ENCODE measurements at regions not wholly inside any gene's neighbourhood (a gene's known extent, or its start where the extent isn't known, plus 50 kb on each side); places are given as distances from the start of the nearest gene placed in this dataset.
"Not testable (repeated sequence)": the region's sequence is repeated elsewhere in the genome, so short reads cannot be mapped to it uniquely, and the experiment has no call there.

DNA sequence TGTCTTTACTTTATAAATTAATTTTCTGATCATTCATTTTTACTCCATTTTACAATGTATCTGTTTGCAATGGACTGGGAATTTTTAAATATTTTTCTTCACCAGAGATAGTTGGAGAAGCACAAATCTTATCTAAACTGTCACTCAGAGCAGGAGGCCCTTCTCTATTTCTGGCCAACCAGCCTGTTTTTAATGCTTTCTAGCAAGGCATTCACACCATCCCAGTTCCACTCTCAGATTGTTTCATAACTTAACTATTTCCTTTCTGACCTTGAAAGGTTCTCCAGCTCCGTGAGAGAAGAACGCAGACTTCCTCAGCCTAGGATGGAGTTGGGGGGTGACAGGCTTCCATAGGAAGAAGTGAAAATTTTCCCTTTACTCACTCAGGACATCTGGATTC, 155.8 kb downstream of the SKIDA1 start:
- no peak for TF ChIP-seq CTCF (IDR thresholded peaks at IDR 0.05)
- Mint-ChIP-seq H3K4me1 (ENCODE audit: low read depth) (peaks cover 69% of the 10 kb centered on the region), H3K27me3 (ENCODE audit: insufficient read depth) (no peaks in the 10 kb centered on the region; the same call in none of the 2 replicates), H3K36me3 (ENCODE audit: low read depth) (no peaks in the 10 kb centered on the region), H3K4me3 (no peak overlapping the region), H3K9me3 (no peaks in the 10 kb centered on the region), H3K27ac (no peak overlapping the region)
- DNase-seq, result no peak

- DNase-seq, result no peak
- no peak for TF ChIP-seq CTCF (IDR thresholded peaks at IDR 0.05)
- Mint-ChIP-seq H3K27me3 (ENCODE audit: insufficient read depth) (no peaks in the 10 kb centered on the region; the same call in 1 of the 2 replicates), H3K27ac (no peak overlapping the region), H3K4me1 (ENCODE audit: low read depth) (peaks cover 69% of the 10 kb centered on the region), H3K4me3 (no peak overlapping the region), H3K9me3 (no peaks in the 10 kb centered on the region), H3K36me3 (ENCODE audit: low read depth) (no peaks in the 10 kb centered on the region)
These were observed 156.6 kb downstream of the SKIDA1 start for GRCh38 chr10:21368728-21369425.

DNA sequence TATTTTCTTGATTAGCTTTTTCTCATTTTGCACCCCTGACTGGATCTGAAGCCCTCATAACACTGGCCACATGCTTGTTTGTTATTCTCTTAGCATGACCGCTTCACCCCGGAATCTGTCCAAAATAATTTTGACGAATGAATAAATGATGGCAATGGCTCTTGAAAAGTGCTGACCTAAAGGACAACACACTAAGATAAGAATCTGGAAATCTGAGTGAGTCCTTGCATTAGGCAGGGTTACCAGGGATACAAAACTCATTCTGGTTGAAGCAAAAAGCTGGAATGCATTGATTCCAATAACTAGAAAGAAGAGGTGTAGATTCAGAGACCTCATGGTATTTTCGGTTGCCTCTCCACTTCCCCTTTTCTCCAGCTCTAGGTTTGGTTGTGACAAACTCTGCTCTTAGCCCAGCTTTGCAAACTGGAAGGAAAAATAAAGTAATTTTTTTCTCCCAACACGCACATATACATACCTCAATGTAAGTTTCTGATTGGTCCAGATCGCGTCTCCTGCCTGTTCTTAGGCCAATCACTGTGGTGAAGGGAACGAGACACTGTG, 157.4 kb downstream of the SKIDA1 start:
- DNase-seq, result peak; percentile 20
- H3K27me3 Mint-ChIP-seq (ENCODE audit: insufficient read depth), result no peaks in the 10 kb centered on the region; the same call in 1 of the 2 replicates
- no peak for TF ChIP-seq CTCF (IDR thresholded peaks at IDR 0.05)
- no peaks in the 10 kb centered on the region for H3K36me3 Mint-ChIP-seq (ENCODE audit: low read depth)
- no peak overlapping the region for H3K27ac Mint-ChIP-seq
- no peaks in the 10 kb centered on the region for H3K9me3 Mint-ChIP-seq
- no peak overlapping the region for H3K4me3 Mint-ChIP-seq
- peaks cover 69% of the 10 kb centered on the region for H3K4me1 Mint-ChIP-seq (ENCODE audit: low read depth)

- peak overlapping the region; percentile 76 for H3K27ac Mint-ChIP-seq
- not testable (repeated sequence) for H3K9me3 Mint-ChIP-seq; H3K4me3 Mint-ChIP-seq; H3K27me3 Mint-ChIP-seq (ENCODE audit: insufficient read depth); H3K36me3 Mint-ChIP-seq (ENCODE audit: low read depth)
- peak; percentile 81 for DNase-seq
- H3K4me1 Mint-ChIP-seq (ENCODE audit: low read depth), result peaks cover 68% of the 10 kb centered on the region
These were observed 159.4 kb downstream of the SKIDA1 start for GRCh38 chr10:21366108-21366507.

- H3K27me3 Mint-ChIP-seq (ENCODE audit: insufficient read depth), result peaks cover 4% of the 10 kb centered on the region
- H3K36me3 Mint-ChIP-seq (ENCODE audit: low read depth), result no peaks in the 10 kb centered on the region
- H3K9me3 Mint-ChIP-seq, result no peaks in the 10 kb centered on the region
- H3K27ac Mint-ChIP-seq, result peak overlapping the region; percentile 92
- H3K4me3 Mint-ChIP-seq, result peak overlapping the region; percentile 63
- H3K4me1 Mint-ChIP-seq (ENCODE audit: low read depth), result peaks cover 61% of the 10 kb centered on the region
- TF ChIP-seq CTCF (IDR thresholded peaks at IDR 0.05), result no peak
- DNase-seq, result peak; percentile 88
These were observed 161.0 kb downstream of the SKIDA1 start for GRCh38 chr10:21364196-21365114.

- no peak for DNase-seq
- H3K9me3 Mint-ChIP-seq, result no peaks in the 10 kb centered on the region
- no peak for TF ChIP-seq CTCF (IDR thresholded peaks at IDR 0.05)
- H3K27me3 Mint-ChIP-seq (ENCODE audit: insufficient read depth), result peaks cover 4% of the 10 kb centered on the region
- peak overlapping the region; percentile 92 for H3K27ac Mint-ChIP-seq
- H3K4me1 Mint-ChIP-seq (ENCODE audit: low read depth), result peaks cover 54% of the 10 kb centered on the region
- no peaks in the 10 kb centered on the region for H3K36me3 Mint-ChIP-seq (ENCODE audit: low read depth)
- H3K4me3 Mint-ChIP-seq, result peak overlapping the region; percentile 63
These were observed 161.8 kb downstream of the SKIDA1 start for GRCh38 chr10:21363731-21364104.

Measured in HFFc6 (cell line).